Fibroblast of lung (primary cell): ENCODE measurements at regions not wholly inside any gene's neighbourhood (a gene's known extent, or its start where the extent isn't known, plus 50 kb on each side); places are given as distances from the start of the nearest gene placed in this dataset.

ENCODE experiments used
- DNase-seq, 2 donors: peaks; one replicate each; pipeline versions ENCODE4 v3.0.0 to v3.0.0-alpha.2; 2010; ENCODE audit warnings: low read depth in 2 of 2
- H2AFZ ChIP-seq: 2 replicates; pipeline ENCODE4 v1.5.1; 2012; ENCODE audit warnings: low read length, control low read depth, inconsistent platforms
- H3K27ac ChIP-seq: 2 replicates; pipeline ENCODE4 v1.5.1; 2011; ENCODE audit warnings: low read length, control low read depth; ENCODE audit not compliant: insufficient read depth
- H3K27me3 ChIP-seq: 2 replicates; pipeline ENCODE4 v1.5.1; 2011; ENCODE audit warnings: mild to moderate bottlenecking, low read length; ENCODE audit not compliant: control insufficient read depth, insufficient read depth
- H3K36me3 ChIP-seq: 2 replicates; pipeline ENCODE4 v1.5.1; 2011; ENCODE audit warnings: low read length; ENCODE audit not compliant: control insufficient read depth, insufficient read depth
- H3K4me1 ChIP-seq: 2 replicates; pipeline ENCODE4 v1.5.1; 2011; ENCODE audit warnings: low read length; ENCODE audit not compliant: control insufficient read depth, insufficient read depth; ENCODE audit errors: extremely low read depth
- H3K4me2 ChIP-seq: 2 replicates; pipeline ENCODE4 v1.5.1; 2011; ENCODE audit warnings: low read length, control low read depth; ENCODE audit not compliant: insufficient read depth; ENCODE audit errors: extremely low read depth
- H3K4me3 ChIP-seq, 4 experiments: fragments of 200-600 bp in 1 of 4; sonication (generic) in 1 of 4; replicated peaks in 1 of 4; 2 replicates each; pipeline ENCODE4 v1.5.1; 2011 to 2016; ENCODE audit warnings: low read length in 4 of 4, low read depth in 3 of 4, mild to moderate bottlenecking in 3 of 4, control low read depth in 2 of 4, inconsistent platforms in 1 of 4, mixed read lengths in 1 of 4; ENCODE audit not compliant: insufficient read depth in 1 of 4; ENCODE audit errors: control extremely low read depth in 1 of 4
- H3K79me2 ChIP-seq: 2 replicates; pipeline ENCODE4 v1.5.1; 2012; ENCODE audit warnings: mild to moderate bottlenecking, low read length, inconsistent platforms; ENCODE audit not compliant: control insufficient read depth, insufficient read depth
- H3K9ac ChIP-seq: 2 replicates; pipeline ENCODE4 v1.5.1; 2011; ENCODE audit warnings: mild to moderate bottlenecking, low read length, control low read depth; ENCODE audit not compliant: insufficient read depth
- H3K9me3 ChIP-seq: 2 replicates; pipeline ENCODE4 v1.5.1; 2012; ENCODE audit warnings: low read depth, low read length; ENCODE audit not compliant: control insufficient read depth, insufficient read depth
- H4K20me1 ChIP-seq: 2 replicates; pipeline ENCODE4 v1.5.1; 2011; ENCODE audit warnings: low read length; ENCODE audit not compliant: control insufficient read depth, insufficient read depth; ENCODE audit errors: extremely low read depth
- CTCF ChIP-seq, 2 donors: IDR thresholded peaks in 1 of 2; conservative IDR thresholded peaks in 1 of 2; 1 replicate in 1 of 2; 2 replicates in 1 of 2; pipeline ENCODE4 v1.5.1; 2011 to 2012; ENCODE audit warnings: low read length in 2 of 2, control low read depth in 1 of 2, inconsistent platforms in 1 of 2, low read depth in 1 of 2, mild to moderate bottlenecking in 1 of 2
- EZH2 ChIP-seq: IDR thresholded peaks from 2 replicates; pipeline ENCODE4 v1.5.1; 2012; ENCODE audit warnings: low read length, control low read depth, mild to moderate bottlenecking; ENCODE audit errors: missing control alignments

GRCh38 chr7:53609185-53609584 is 573.8 kb downstream of the POM121L12 start:
- Histone ChIP-seq H3K4me3 (no peak overlapping the region), H2AFZ (no peak overlapping the region), H3K4me1 (no peaks in the 10 kb centered on the region), H3K9me3 (no peaks in the 10 kb centered on the region), H3K4me2 (no peak overlapping the region), H3K79me2 (no peaks in the 10 kb centered on the region), H3K27ac (no peak overlapping the region), H4K20me1 (no peaks in the 10 kb centered on the region), H3K27me3 (no peaks in the 10 kb centered on the region), H3K36me3 (no peaks in the 10 kb centered on the region), H3K9ac (no peak overlapping the region)
- TF ChIP-seq CTCF (conservative IDR thresholded peaks at IDR 0.05 in 1 of 2, IDR thresholded peaks at IDR 0.05 in 1 of 2; ENCODE audit: low read depth in 1 of 2, low read length in 2 of 2): no peak
- no peak for TF ChIP-seq EZH2
- no peak for DNase-seq

GRCh38 chr7:53611043-53611442 is 575.6 kb downstream of the POM121L12 start:
- TF ChIP-seq EZH2 (no peak), CTCF (conservative IDR thresholded peaks at IDR 0.05 in 1 of 2, IDR thresholded peaks at IDR 0.05 in 1 of 2; ENCODE audit: low read depth in 1 of 2, low read length in 2 of 2) (no peak)

GRCh38 chr7:53624356-53624755 is 588.9 kb downstream of the POM121L12 start:
- Histone ChIP-seq H3K27me3 (no peaks in the 10 kb centered on the region), H3K4me2 (no peak overlapping the region), H3K9ac (no peak overlapping the region), H2AFZ (no peak overlapping the region), H3K36me3 (no peaks in the 10 kb centered on the region), H3K9me3 (no peaks in the 10 kb centered on the region), H4K20me1 (no peaks in the 10 kb centered on the region), H3K4me3 (no peak overlapping the region), H3K27ac (no peak overlapping the region), H3K79me2 (no peaks in the 10 kb centered on the region), H3K4me1 (no peaks in the 10 kb centered on the region)
- DNase-seq: no peak
- TF ChIP-seq EZH2: no peak
- no peak for TF ChIP-seq CTCF (conservative IDR thresholded peaks at IDR 0.05 in 1 of 2, IDR thresholded peaks at IDR 0.05 in 1 of 2; ENCODE audit: low read depth in 1 of 2, low read length in 2 of 2)

More at GRCh38 chr7:53611043-53611442, 575.6 kb downstream of the POM121L12 start:
- Histone ChIP-seq H3K27me3 (no peaks in the 10 kb centered on the region), H3K36me3 (no peaks in the 10 kb centered on the region), H3K9ac (no peak overlapping the region), H4K20me1 (no peaks in the 10 kb centered on the region), H2AFZ (no peak overlapping the region), H3K27ac (no peak overlapping the region), H3K4me1 (no peaks in the 10 kb centered on the region), H3K79me2 (no peaks in the 10 kb centered on the region), H3K9me3 (no peaks in the 10 kb centered on the region), H3K4me3 (no peak overlapping the region), H3K4me2 (no peak overlapping the region)
- DNase-seq: no peak
